ENCODE measurements at regions not wholly inside any gene's neighbourhood (a gene's known extent, or its start where the extent isn't known, plus 50 kb on each side); places are given as distances from the start of the nearest gene placed in this dataset.

DNA sequence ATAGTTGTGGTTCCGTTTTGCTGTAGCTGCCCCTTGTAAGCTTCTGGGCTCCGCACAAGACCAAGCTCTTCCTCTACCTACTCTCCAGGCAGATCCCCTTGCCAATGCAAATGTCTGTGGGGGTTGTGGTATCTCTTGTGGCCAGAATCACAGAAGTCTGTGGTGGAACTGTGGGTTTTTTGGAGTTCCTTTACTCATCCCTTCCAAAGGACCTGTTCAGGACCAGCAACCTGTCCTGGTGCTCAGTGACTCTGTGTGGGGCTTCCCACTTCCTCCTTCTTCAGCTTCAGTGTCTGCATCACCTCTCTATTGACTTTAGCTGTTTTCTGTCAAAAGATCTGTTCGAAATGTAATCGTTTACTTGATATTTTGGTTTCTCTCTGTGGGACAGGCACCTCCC, 441.3 kb upstream of the ADAMTSL1 start:
- no peaks in the 10 kb centered on the region for H3K36me3 ChIP-seq

DNA sequence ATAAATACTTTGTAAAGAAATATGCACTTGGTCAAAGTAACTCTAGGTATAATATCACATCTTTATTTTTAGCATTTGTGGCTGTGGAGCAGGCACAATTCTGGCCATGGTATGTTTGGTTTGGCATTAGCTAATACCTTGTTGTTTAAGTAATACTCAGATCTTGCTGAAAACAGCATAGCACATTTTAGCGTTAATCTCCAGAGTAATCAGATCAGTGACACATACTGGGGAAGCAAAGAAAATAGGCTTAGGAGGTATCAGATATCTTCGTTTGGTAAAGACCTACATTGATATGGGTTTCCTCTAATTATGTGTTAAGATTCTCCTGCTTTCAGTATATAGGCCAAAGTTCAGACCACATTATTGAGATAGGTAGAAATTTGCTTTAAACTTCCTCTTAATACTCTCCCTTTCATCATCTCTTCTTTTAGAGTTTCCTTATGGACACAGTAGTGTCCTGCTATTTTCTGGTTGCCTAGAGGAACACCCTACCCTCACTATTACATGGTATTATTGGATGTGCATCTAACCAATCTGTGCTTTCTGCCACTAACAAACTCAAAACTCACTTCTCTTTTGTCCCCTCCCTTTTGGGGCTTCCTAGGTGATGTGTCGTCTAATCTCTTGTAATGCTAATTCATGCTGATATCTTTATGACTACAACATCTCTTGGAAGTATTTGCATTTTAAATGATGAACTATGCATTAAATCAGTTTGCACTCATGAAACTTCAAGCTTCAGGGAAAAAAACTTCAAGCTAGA, 437.3 kb upstream of the ADAMTSL1 start:
- TF ChIP-seq, protein P1, sequence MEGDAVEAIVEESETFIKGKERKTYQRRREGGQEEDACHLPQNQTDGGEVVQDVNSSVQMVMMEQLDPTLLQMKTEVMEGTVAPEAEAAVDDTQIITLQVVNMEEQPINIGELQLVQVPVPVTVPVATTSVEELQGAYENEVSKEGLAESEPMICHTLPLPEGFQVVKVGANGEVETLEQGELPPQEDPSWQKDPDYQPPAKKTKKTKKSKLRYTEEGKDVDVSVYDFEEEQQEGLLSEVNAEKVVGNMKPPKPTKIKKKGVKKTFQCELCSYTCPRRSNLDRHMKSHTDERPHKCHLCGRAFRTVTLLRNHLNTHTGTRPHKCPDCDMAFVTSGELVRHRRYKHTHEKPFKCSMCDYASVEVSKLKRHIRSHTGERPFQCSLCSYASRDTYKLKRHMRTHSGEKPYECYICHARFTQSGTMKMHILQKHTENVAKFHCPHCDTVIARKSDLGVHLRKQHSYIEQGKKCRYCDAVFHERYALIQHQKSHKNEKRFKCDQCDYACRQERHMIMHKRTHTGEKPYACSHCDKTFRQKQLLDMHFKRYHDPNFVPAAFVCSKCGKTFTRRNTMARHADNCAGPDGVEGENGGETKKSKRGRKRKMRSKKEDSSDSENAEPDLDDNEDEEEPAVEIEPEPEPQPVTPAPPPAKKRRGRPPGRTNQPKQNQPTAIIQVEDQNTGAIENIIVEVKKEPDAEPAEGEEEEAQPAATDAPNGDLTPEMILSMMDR (IDR thresholded peaks at IDR 0.05), result no peak
- TF ChIP-seq POLR2A (IDR thresholded peaks at IDR 0.05), result no peak
- DNase-seq (no peak), ATAC-seq (no peak)
- WGBS, 4 donors, result 55 to 69% (median 63%) methylated on average over 3 of the region's 3 CpGs
- no peak overlapping the region for H3K4me3 ChIP-seq
- H3K4me1 ChIP-seq, result no peaks in the 10 kb centered on the region
- H3K36me3 ChIP-seq, result no peaks in the 10 kb centered on the region
- H3K27ac ChIP-seq, result no peak overlapping the region
- peaks cover 0 to 3% (median 0%) of the 10 kb centered on the region in 12 donors for H3K9me3 ChIP-seq
- intact Hi-C loops (cut with DNase I), result no loop called here
- H3K27me3 ChIP-seq, result no peaks in the 10 kb centered on the region

More for the DNA sequence above, 441.3 kb upstream of the ADAMTSL1 start:
- Histone ChIP-seq H3K27me3 (no peaks in the 10 kb centered on the region), H3K9me3 (peaks cover 0 to 16% (median 3%) of the 10 kb centered on the region in 12 donors), H3K4me1 (no peaks in the 10 kb centered on the region), H3K4me3 (no peak overlapping the region), H3K27ac (no peak overlapping the region)
- intact Hi-C loops (cut with DNase I), result no loop called here
- TF ChIP-seq, protein P1 (IDR thresholded peaks at IDR 0.05), result no peak
- no peak for TF ChIP-seq POLR2A (IDR thresholded peaks at IDR 0.05)
- 81 to 84% (median 84%) methylated on average over 4 of the region's 4 CpGs for WGBS, 4 donors
- no peak for DNase-seq
- ATAC-seq, result no peak

DNA sequence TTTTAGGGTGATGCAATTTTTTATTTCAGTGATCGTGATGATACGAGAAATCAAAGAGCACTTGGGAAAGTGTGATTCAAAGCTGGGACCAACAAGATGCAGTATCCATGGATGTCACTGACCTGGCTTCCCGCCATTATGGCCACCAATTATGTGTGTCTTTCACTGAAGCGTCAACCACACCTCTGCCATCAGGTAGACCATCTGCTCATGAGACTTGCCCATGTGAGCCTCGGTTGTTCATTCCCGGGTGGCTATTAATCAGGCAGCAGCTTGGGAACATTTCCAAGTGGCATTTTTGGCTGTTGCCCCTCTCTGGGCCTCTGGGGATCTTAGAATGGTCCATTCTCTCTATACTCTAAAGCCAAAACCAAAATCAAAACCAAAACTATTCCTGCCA, 436.0 kb upstream of the ADAMTSL1 start:
- no peak overlapping the region for H3K4me3 ChIP-seq
- no peak for TF ChIP-seq POLR2A (IDR thresholded peaks at IDR 0.05)
- TF ChIP-seq, protein P1 (IDR thresholded peaks at IDR 0.05), result no peak
- intact Hi-C loops (cut with DNase I), result no loop called here
- no peak for ATAC-seq
- no peaks in the 10 kb centered on the region for H3K4me1 ChIP-seq
- H3K27ac ChIP-seq, result no peak overlapping the region
- DNase-seq, result no peak
- H3K27me3 ChIP-seq, result no peaks in the 10 kb centered on the region
- WGBS, 4 donors, result 61 to 74% (median 70%) methylated on average over 6 of the region's 6 CpGs
- H3K9me3 ChIP-seq, result no peaks in the 10 kb centered on the region
- no peaks in the 10 kb centered on the region for H3K36me3 ChIP-seq

DNA sequence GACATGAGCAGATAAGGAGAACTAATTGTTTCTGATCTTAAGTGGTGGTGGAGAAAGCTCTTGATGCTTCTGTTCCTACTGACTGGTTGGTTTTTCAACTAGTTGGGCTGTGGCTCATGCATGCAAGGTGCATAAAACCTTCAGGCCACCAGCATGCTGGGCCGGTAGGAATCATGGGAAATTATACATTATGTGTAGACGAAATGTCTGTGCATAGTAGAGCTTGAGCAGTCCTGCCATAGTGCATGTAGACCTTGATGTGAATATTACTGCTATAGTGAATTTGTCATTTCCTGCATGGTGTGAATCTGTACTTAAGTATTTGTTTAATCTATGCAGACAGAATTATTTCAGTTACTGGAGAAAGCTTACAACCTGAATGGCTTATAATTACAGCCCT, 433.6 kb upstream of the ADAMTSL1 start:
- Histone ChIP-seq H3K36me3 (no peaks in the 10 kb centered on the region), H3K4me1 (no peaks in the 10 kb centered on the region), H3K27ac (no peak overlapping the region), H3K4me3 (no peak overlapping the region), H3K9me3 (no peaks in the 10 kb centered on the region), H3K27me3 (no peaks in the 10 kb centered on the region)
- intact Hi-C loops (cut with DNase I), result no loop called here
- ATAC-seq, result no peak
- 78 to 91% (median 82%) methylated on average over 2 of the region's 2 CpGs for WGBS, 4 donors
- no peak for DNase-seq
- TF ChIP-seq POLR2A (IDR thresholded peaks at IDR 0.05), result no peak
- TF ChIP-seq, protein P1 (IDR thresholded peaks at IDR 0.05), result no peak

Measured in heart left ventricle (tissue), 16 donors.